ENCODE measurements at regions not wholly inside any gene's neighbourhood (a gene's known extent, or its start where the extent isn't known, plus 50 kb on each side); places are given as distances from the start of the nearest gene placed in this dataset.

GRCh38 chr9:103898550-103898949 lies 195.6 kb upstream of the SMC2 start:
- TF ChIP-seq CTCF (IDR thresholded peaks at IDR 0.05), result no peak
- no peak for TF ChIP-seq POLR2A (IDR thresholded peaks at IDR 0.05)

Measured in right lobe of liver (tissue), 4 donors.